Activated naive CD4-positive, alpha-beta T cell treated with anti-CD3 and anti-CD28 coated beads, Interleukin-2, amount 50 U/mL, for 16 hours (primary cell): ENCODE measurements at regions not wholly inside any gene's neighbourhood (a gene's known extent, or its start where the extent isn't known, plus 50 kb on each side); places are given as distances from the start of the nearest gene placed in this dataset.
"Not testable (repeated sequence)": the region's sequence is repeated elsewhere in the genome, so short reads cannot be mapped to it uniquely, and the experiment has no call there.

Experiments
- DNase-seq: peaks from one replicate; pipeline ENCODE4 v3.0.0-alpha.2; 2020

- DNase-seq = not testable (repeated sequence)
These were observed 112.6 kb downstream of the CRLF3 start for GRCh38 chr17:30711626-30712507.

GRCh38 chr17:30711176-30711575 is 113.3 kb downstream of the CRLF3 start:
- DNase-seq = not testable (repeated sequence)

GRCh38 chr17:30710276-30711088 is 114.0 kb downstream of the CRLF3 start:
- not testable (repeated sequence) for DNase-seq

GRCh38 chr17:30709561-30710275 is 114.8 kb downstream of the CRLF3 start:
- DNase-seq = peak; percentile 42

GRCh38 chr17:30709096-30709495 is 115.4 kb downstream of the CRLF3 start:
- peak; percentile 31 for DNase-seq

GRCh38 chr17:30708241-30709078 is 116.0 kb downstream of the CRLF3 start:
- DNase-seq = peak; percentile 74

- DNase-seq = not testable (repeated sequence)
These were observed 116.7 kb downstream of the CRLF3 start for GRCh38 chr17:30707724-30708240.

GRCh38 chr17:30706461-30707335 is 117.8 kb downstream of the CRLF3 start:
- DNase-seq = not testable (repeated sequence)

GRCh38 chr17:30706004-30706403 is 118.5 kb downstream of the CRLF3 start:
- DNase-seq = not testable (repeated sequence)

GRCh38 chr17:30701498-30701989 is 122.9 kb downstream of the CRLF3 start:
- no peak for DNase-seq

GRCh38 chr17:30700833-30701232 is 123.7 kb downstream of the CRLF3 start:
- not testable (repeated sequence) for DNase-seq

- DNase-seq = peak; percentile 79
These were observed 126.7 kb downstream of the CRLF3 start for GRCh38 chr17:30697619-30698460.

- DNase-seq = no peak
These were observed 128.3 kb downstream of the CRLF3 start for GRCh38 chr17:30696234-30696633.

- DNase-seq = not testable (repeated sequence)
These were observed 129.2 kb downstream of the CRLF3 start for GRCh38 chr17:30695265-30695811.

GRCh38 chr17:30693772-30694171 is 130.7 kb downstream of the CRLF3 start:
- DNase-seq = peak; percentile 61

- not testable (repeated sequence) for DNase-seq
These were observed 135.1 kb downstream of the CRLF3 start for GRCh38 chr17:30689266-30690000.

- not testable (repeated sequence) for DNase-seq
These were observed 137.7 kb downstream of the CRLF3 start for GRCh38 chr17:30686538-30687479.
